ENCODE measurements at regions not wholly inside any gene's neighbourhood (a gene's known extent, or its start where the extent isn't known, plus 50 kb on each side); places are given as distances from the start of the nearest gene placed in this dataset.

DNA sequence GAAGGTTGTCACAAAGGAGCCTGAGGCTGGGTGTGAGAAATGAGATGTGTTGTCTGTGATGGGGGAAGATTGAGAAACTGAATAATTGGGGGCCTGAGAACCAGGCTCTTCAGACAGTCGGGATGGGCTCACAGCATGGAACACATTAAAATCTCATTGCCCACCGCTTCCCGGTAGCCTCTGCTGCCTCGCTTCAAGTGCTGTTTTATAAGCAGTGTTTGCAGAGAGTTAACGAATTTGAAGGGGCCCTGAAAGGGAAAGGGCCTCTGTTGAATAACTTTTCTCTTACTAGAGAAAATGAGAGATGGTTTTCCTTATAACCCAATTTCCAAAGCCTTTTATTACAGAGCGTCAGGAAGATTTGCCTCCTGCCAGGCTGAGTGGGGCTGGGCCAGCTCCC lies 258.8 kb upstream of the ASIC2 start:
- Mint-ChIP-seq H3K36me3 (no peaks in the 10 kb centered on the region), H3K4me3 (no peak overlapping the region), H3K4me1 (no peaks in the 10 kb centered on the region), H3K9me3 (peaks cover 0 to 8% (median under 1%) of the 10 kb centered on the region in 7 donors), H3K27ac (no peak overlapping the region), H3K27me3 (ENCODE audit: low read depth in 3 of 3) (peaks cover 3 to 7% (median 5%) of the 10 kb centered on the region in 3 donors)
- no peak for DNase-seq
- Histone ChIP-seq H4K20me1 (ENCODE audit: insufficient read depth, low read length) (no peaks in the 10 kb centered on the region), H3K27ac (ENCODE audit: low read depth in 1 of 2, low read length in 2 of 2) (no peak overlapping the region), H3K9ac (ENCODE audit: insufficient read depth, low read length, poor library complexity, severe bottlenecking) (no peak overlapping the region), H3K36me3 (replicated peaks in 1 of 2; ENCODE audit: control insufficient read depth in 1 of 2, insufficient read depth in 2 of 2, low read length in 2 of 2) (no peaks in the 10 kb centered on the region), H3K9me3 (replicated peaks in 1 of 2; ENCODE audit: control insufficient read depth in 1 of 2, insufficient read depth in 1 of 2, low read length in 2 of 2) (no peaks in the 10 kb centered on the region), H3K79me2 (ENCODE audit: insufficient read depth, low read length) (no peaks in the 10 kb centered on the region), H3K4me3 (replicated peaks in 1 of 3; ENCODE audit: low read depth in 2 of 3, low read length in 3 of 3) (no peak overlapping the region), H3K4me1 (ENCODE audit: control insufficient read depth in 1 of 2, insufficient read depth in 2 of 2, low read length in 2 of 2) (no peaks in the 10 kb centered on the region), H3K27me3 (ENCODE audit: control insufficient read depth in 2 of 2, insufficient read depth in 2 of 2, low read length in 2 of 2) (no peaks in the 10 kb centered on the region), H2AFZ (ENCODE audit: insufficient read depth, low read depth, low read length, poor library complexity, severe bottlenecking) (no peak overlapping the region), H3K4me2 (replicated peaks; ENCODE audit: extremely low read depth, low read length, poor library complexity, severe bottlenecking) (no peak overlapping the region)
- TF ChIP-seq, protein P1, sequence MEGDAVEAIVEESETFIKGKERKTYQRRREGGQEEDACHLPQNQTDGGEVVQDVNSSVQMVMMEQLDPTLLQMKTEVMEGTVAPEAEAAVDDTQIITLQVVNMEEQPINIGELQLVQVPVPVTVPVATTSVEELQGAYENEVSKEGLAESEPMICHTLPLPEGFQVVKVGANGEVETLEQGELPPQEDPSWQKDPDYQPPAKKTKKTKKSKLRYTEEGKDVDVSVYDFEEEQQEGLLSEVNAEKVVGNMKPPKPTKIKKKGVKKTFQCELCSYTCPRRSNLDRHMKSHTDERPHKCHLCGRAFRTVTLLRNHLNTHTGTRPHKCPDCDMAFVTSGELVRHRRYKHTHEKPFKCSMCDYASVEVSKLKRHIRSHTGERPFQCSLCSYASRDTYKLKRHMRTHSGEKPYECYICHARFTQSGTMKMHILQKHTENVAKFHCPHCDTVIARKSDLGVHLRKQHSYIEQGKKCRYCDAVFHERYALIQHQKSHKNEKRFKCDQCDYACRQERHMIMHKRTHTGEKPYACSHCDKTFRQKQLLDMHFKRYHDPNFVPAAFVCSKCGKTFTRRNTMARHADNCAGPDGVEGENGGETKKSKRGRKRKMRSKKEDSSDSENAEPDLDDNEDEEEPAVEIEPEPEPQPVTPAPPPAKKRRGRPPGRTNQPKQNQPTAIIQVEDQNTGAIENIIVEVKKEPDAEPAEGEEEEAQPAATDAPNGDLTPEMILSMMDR (IDR thresholded peaks at IDR 0.05): no peak
- intact Hi-C loops (cut with micrococcal nuclease): no loop called here
- 40% methylated on average over 1 of the region's 6 CpGs for WGBS (ENCODE audit: insufficient coverage)

DNA sequence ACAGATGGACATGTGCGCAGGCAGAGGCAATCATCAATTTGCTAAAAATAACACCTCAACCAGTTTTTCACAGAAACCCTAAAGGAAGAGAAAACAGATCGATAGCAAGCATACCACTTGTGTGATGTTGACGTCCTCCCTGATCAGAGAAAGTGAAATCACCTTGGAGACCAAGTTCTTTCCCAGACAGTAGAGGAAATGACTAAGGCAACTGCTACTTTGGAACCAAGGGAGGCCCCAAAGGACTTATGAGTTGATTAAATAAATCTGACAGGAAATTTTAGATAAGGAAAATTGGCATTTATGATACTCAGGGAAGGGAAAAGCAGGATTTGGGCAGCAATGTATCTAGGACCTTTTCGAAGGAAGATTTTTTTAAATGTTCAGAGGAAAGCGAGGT lies 267.1 kb upstream of the ASIC2 start:
- intact Hi-C loops (cut with micrococcal nuclease): no loop called here
- Histone ChIP-seq H3K36me3 (replicated peaks in 1 of 2; ENCODE audit: control insufficient read depth in 1 of 2, insufficient read depth in 2 of 2, low read length in 2 of 2) (no peaks in the 10 kb centered on the region), H3K9me3 (replicated peaks in 1 of 2; ENCODE audit: control insufficient read depth in 1 of 2, insufficient read depth in 1 of 2, low read length in 2 of 2) (peaks cover 5 to 6% of the 10 kb centered on the region in 2 donors), H3K4me1 (ENCODE audit: control insufficient read depth in 1 of 2, insufficient read depth in 2 of 2, low read length in 2 of 2) (no peaks in the 10 kb centered on the region), H2AFZ (ENCODE audit: insufficient read depth, low read depth, low read length, poor library complexity, severe bottlenecking) (no peak overlapping the region), H3K27ac (ENCODE audit: low read depth in 1 of 2, low read length in 2 of 2) (no peak overlapping the region), H3K4me3 (replicated peaks in 1 of 3; ENCODE audit: low read depth in 2 of 3, low read length in 3 of 3) (no peak overlapping the region), H3K27me3 (ENCODE audit: control insufficient read depth in 2 of 2, insufficient read depth in 2 of 2, low read length in 2 of 2) (no peaks in the 10 kb centered on the region), H3K4me2 (replicated peaks; ENCODE audit: extremely low read depth, low read length, poor library complexity, severe bottlenecking) (no peak overlapping the region), H3K79me2 (ENCODE audit: insufficient read depth, low read length) (no peaks in the 10 kb centered on the region), H4K20me1 (ENCODE audit: insufficient read depth, low read length) (no peaks in the 10 kb centered on the region), H3K9ac (ENCODE audit: insufficient read depth, low read length, poor library complexity, severe bottlenecking) (no peak overlapping the region)
- DNase-seq: no peak
- TF ChIP-seq, protein P1 (IDR thresholded peaks at IDR 0.05): no peak
- Mint-ChIP-seq H3K27me3 (ENCODE audit: low read depth in 3 of 3) (peaks cover 0 to 2% (median 0%) of the 10 kb centered on the region in 3 donors), H3K9me3 (peaks cover 6 to 12% (median 9%) of the 10 kb centered on the region in 7 donors), H3K36me3 (no peaks in the 10 kb centered on the region), H3K27ac (no peak overlapping the region), H3K4me3 (no peak overlapping the region), H3K4me1 (peaks cover 3% of the 10 kb centered on the region)
- WGBS (ENCODE audit: insufficient coverage): 50% methylated on average over 1 of the region's 5 CpGs

Measured in CD14-positive monocyte (primary cell).